NCI-H1436 treated with DMSO at 0.1 percent for 48 hours (cell line): ENCODE measurements at regions not wholly inside any gene's neighbourhood (a gene's known extent, or its start where the extent isn't known, plus 50 kb on each side); places are given as distances from the start of the nearest gene placed in this dataset.

Experiments used
- DNase-seq: peaks from one replicate; lab custom pipeline; 2025; lab: John Stamatoyannopoulos, UW

- DNase-seq = no peak
Observed at GRCh38 chr16:74030000-74030706, 266.5 kb upstream of the PSMD7 start.

- DNase-seq = peak; percentile 22
Observed at GRCh38 chr16:74029115-74029792, 267.4 kb upstream of the PSMD7 start.

GRCh38 chr16:74026373-74027281 is 270.0 kb upstream of the PSMD7 start:
- DNase-seq = no peak

- no peak for DNase-seq
Observed at GRCh38 chr16:74024953-74025352, 271.7 kb upstream of the PSMD7 start.

GRCh38 chr16:74020095-74020670 is 276.4 kb upstream of the PSMD7 start:
- no peak for DNase-seq

GRCh38 chr16:74019612-74020011 is 277.0 kb upstream of the PSMD7 start:
- DNase-seq = no peak

- DNase-seq = no peak
Observed at GRCh38 chr16:74015953-74016352, 280.7 kb upstream of the PSMD7 start.

- no peak for DNase-seq
Observed at GRCh38 chr16:73998707-73999106, 297.9 kb upstream of the PSMD7 start.

GRCh38 chr16:73997971-73998370 is 298.6 kb upstream of the PSMD7 start:
- no peak for DNase-seq

GRCh38 chr16:73997340-73997711 is 299.3 kb upstream of the PSMD7 start:
- DNase-seq = no peak

GRCh38 chr16:73996624-73997339 is 299.8 kb upstream of the PSMD7 start:
- DNase-seq = no peak

- DNase-seq = no peak
Observed at GRCh38 chr16:73993878-73994277, 302.7 kb upstream of the PSMD7 start.

GRCh38 chr16:73978407-73978784 is 318.2 kb upstream of the PSMD7 start:
- DNase-seq = no peak

GRCh38 chr16:73976644-73977043 is 320.0 kb upstream of the PSMD7 start:
- DNase-seq = no peak

- no peak for DNase-seq
Observed at GRCh38 chr16:73973174-73973573, 323.4 kb upstream of the PSMD7 start.

GRCh38 chr16:73966851-73967250 is 329.8 kb upstream of the PSMD7 start:
- DNase-seq = no peak

GRCh38 chr16:73965591-73965990 is 331.0 kb upstream of the PSMD7 start:
- DNase-seq = no peak

GRCh38 chr16:73956587-73957494 is 339.8 kb upstream of the PSMD7 start:
- DNase-seq = no peak

GRCh38 chr16:73955702-73956101 is 340.9 kb upstream of the PSMD7 start:
- no peak for DNase-seq

GRCh38 chr16:73955255-73955654 is 341.4 kb upstream of the PSMD7 start:
- no peak for DNase-seq

GRCh38 chr16:73951481-73951880 is 345.1 kb upstream of the PSMD7 start:
- no peak for DNase-seq
